Heart left ventricle (tissue), 13 donors: ENCODE measurements at regions not wholly inside any gene's neighbourhood (a gene's known extent, or its start where the extent isn't known, plus 50 kb on each side); places are given as distances from the start of the nearest gene placed in this dataset.

Source experiments
- POLR2A ChIP-seq, 2 donors: fragments of 450-650 bp; IDR thresholded peaks; one replicate each; pipeline ENCODE4 v1.6.1; 2017; ENCODE audit warnings: antibody characterized with exemption in 2 of 2, mild to moderate bottlenecking in 2 of 2, moderate library complexity in 2 of 2
- TF ChIP-seq, protein P1 (sequence below), 12 donors: fragments of 200-600 bp; sonication (generic) in 4 of 12; IDR thresholded peaks; one replicate each; pipeline versions ENCODE4 v1.5.0 to v1.8.0; 2018 to 2022; ENCODE audit warnings: antibody characterized with exemption in 12 of 12, mild to moderate bottlenecking in 5 of 12
- donor health status: ischemic (EF 13 %, LVEDD 7.1; RV severe dilation, severe dysfunction).
- donor health status: DM: no; HTN: yes; CAD: no.
- donor health status: DM: no; HTN: no; CAD: no.
- donor health status: ischemic (EF 25% LVEDD 6.9; RV normal size, moderate dysfunction).
- donor health status: ischemic (EF 25% LVEDD 5.7; RV mildly dilated, moderate dysfunction).
- donor health status: ischemic (EF 35%, LVEDD 5.7; RV mildly dilated, moderate dysfunction).
- donor health status: nonischemic (EF 11% LVEDD 7.7; RV severe dilation, severe dysfunction).
- donor health status: DM: yes; HTN: yes; CAD: no.
- donor health status: PGD.
- donor health status: ischemic (EF 29% LVEDD 5.4; RV normal size, mild dysfunction).
- donor health status: nonischemic (EF 23%, LVEDD 6.1; RV moderate dilation, normal function).

DNA sequence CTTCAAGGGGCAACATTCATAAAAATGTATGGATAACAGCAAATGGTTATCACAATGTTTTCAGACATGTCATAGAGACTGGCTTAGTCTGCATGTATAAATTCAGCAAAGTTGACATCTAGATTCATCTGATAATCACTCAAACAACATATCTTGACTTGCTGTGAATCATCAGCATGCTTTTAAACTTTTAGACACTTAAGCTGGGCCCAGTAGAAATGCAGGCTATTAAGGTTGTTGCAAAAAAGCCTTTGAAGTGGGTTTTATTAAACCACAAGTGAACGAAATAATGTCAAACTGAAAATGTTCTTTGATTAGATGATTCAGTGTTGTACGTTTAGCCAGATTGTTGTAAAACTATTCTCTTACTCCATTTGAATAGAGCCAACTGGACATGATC is 759.6 kb downstream of the NXPH1 start:
- TF ChIP-seq, protein P1, sequence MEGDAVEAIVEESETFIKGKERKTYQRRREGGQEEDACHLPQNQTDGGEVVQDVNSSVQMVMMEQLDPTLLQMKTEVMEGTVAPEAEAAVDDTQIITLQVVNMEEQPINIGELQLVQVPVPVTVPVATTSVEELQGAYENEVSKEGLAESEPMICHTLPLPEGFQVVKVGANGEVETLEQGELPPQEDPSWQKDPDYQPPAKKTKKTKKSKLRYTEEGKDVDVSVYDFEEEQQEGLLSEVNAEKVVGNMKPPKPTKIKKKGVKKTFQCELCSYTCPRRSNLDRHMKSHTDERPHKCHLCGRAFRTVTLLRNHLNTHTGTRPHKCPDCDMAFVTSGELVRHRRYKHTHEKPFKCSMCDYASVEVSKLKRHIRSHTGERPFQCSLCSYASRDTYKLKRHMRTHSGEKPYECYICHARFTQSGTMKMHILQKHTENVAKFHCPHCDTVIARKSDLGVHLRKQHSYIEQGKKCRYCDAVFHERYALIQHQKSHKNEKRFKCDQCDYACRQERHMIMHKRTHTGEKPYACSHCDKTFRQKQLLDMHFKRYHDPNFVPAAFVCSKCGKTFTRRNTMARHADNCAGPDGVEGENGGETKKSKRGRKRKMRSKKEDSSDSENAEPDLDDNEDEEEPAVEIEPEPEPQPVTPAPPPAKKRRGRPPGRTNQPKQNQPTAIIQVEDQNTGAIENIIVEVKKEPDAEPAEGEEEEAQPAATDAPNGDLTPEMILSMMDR (IDR thresholded peaks at IDR 0.05), result no peak
- TF ChIP-seq POLR2A (IDR thresholded peaks at IDR 0.05), result no peak
